Astrocyte (in vitro differentiated cells and primary cell): ENCODE measurements at regions not wholly inside any gene's neighbourhood (a gene's known extent, or its start where the extent isn't known, plus 50 kb on each side); places are given as distances from the start of the nearest gene placed in this dataset.
A peak's percentile ranks its signal among the peaks of the same experiment; 100 is the strongest.

Source experiments
- DNase-seq: peaks from one replicate; pipeline ENCODE4 v3.0.0-alpha.2; 2010; ENCODE audit warnings: low read depth
- FAIRE-seq: peaks from 2 replicates; lab custom pipeline; 2011; peaks lifted over from hg19 to GRCh38; lab: Jason Lieb, UNC
- H2AFZ ChIP-seq: 2 replicates; pipeline ENCODE4 v1.6.0; 2012; ENCODE audit warnings: low read depth, low read length, inconsistent platforms
- H3K27ac ChIP-seq: 2 replicates; pipeline ENCODE4 v1.5.1; 2011; ENCODE audit warnings: low read depth, low read length, inconsistent platforms
- H3K27me3 ChIP-seq: 2 replicates; pipeline ENCODE4 v1.6.0; 2011; ENCODE audit warnings: low read length, inconsistent platforms; ENCODE audit not compliant: insufficient read depth
- H3K36me3 ChIP-seq: 2 replicates; pipeline ENCODE4 v1.5.1; 2011; ENCODE audit warnings: low read length, inconsistent platforms; ENCODE audit not compliant: insufficient read depth
- H3K4me1 ChIP-seq: 2 replicates; pipeline ENCODE4 v1.5.1; 2011; ENCODE audit warnings: low read length, inconsistent platforms; ENCODE audit not compliant: insufficient read depth
- H3K4me2 ChIP-seq: 2 replicates; pipeline ENCODE4 v1.6.0; 2012; ENCODE audit warnings: low read length, inconsistent platforms
- H3K4me3 ChIP-seq: 2 replicates; pipeline ENCODE4 v1.5.1; 2011; ENCODE audit warnings: low read depth, mild to moderate bottlenecking, low read length, inconsistent platforms; ENCODE audit not compliant: insufficient read depth
- H3K79me2 ChIP-seq: 2 replicates; pipeline ENCODE4 v1.6.0; 2012; ENCODE audit warnings: mild to moderate bottlenecking, low read length, inconsistent platforms; ENCODE audit not compliant: insufficient read depth
- H3K9ac ChIP-seq: 2 replicates; pipeline ENCODE4 v1.6.0; 2012; ENCODE audit warnings: mild to moderate bottlenecking, low read length, inconsistent platforms
- H3K9me3 ChIP-seq: 2 replicates; pipeline ENCODE4 v1.5.1; 2012; ENCODE audit warnings: low read depth, mild to moderate bottlenecking, low read length, inconsistent platforms; ENCODE audit not compliant: insufficient read depth
- H4K20me1 ChIP-seq: 2 replicates; pipeline ENCODE4 v1.6.0; 2012; ENCODE audit warnings: low read length, inconsistent platforms; ENCODE audit not compliant: insufficient read depth
- H3K27ac Mint-ChIP-seq: one replicate; pipeline ENCODE4 v1.8.0; 2021; ENCODE audit warnings: mild to moderate bottlenecking, mixed read lengths; ENCODE audit not compliant: unreplicated experiment
- H3K27me3 Mint-ChIP-seq: one replicate; pipeline ENCODE4 v1.8.0; 2021; ENCODE audit warnings: low read depth, mixed read lengths; ENCODE audit not compliant: unreplicated experiment
- H3K36me3 Mint-ChIP-seq: one replicate; pipeline ENCODE4 v1.8.0; 2021; ENCODE audit warnings: low read depth, mixed read lengths; ENCODE audit not compliant: unreplicated experiment
- H3K4me1 Mint-ChIP-seq: one replicate; pipeline ENCODE4 v1.8.0; 2021; ENCODE audit warnings: low read depth, mixed read lengths; ENCODE audit not compliant: unreplicated experiment
- H3K4me3 Mint-ChIP-seq: one replicate; pipeline ENCODE4 v1.8.0; 2021; ENCODE audit warnings: mild to moderate bottlenecking, moderate library complexity, mixed read lengths; ENCODE audit not compliant: unreplicated experiment
- H3K9me3 Mint-ChIP-seq: one replicate; pipeline ENCODE4 v1.8.0; 2021; ENCODE audit warnings: mild to moderate bottlenecking, mixed read lengths; ENCODE audit not compliant: unreplicated experiment
- EZH2 ChIP-seq: IDR thresholded peaks from 2 replicates; pipeline ENCODE4 v1.6.1; 2012; ENCODE audit warnings: mild to moderate bottlenecking, low read length, inconsistent platforms; ENCODE audit not compliant: insufficient read depth
- TF ChIP-seq, protein P1 (sequence below): IDR thresholded peaks from 2 replicates; pipeline ENCODE4 v1.5.1; 2011; ENCODE audit warnings: low read depth, mild to moderate bottlenecking, inconsistent platforms, low read length, moderate library complexity; ENCODE audit not compliant: insufficient read depth

- no peak overlapping the region for H3K27ac Mint-ChIP-seq
- H3K27me3 Mint-ChIP-seq = peaks cover 70% of the 10 kb centered on the region
- DNase-seq (no peak), FAIRE-seq (no peak)
- H3K79me2 ChIP-seq = no peaks in the 10 kb centered on the region
- H3K4me3 ChIP-seq = no peak overlapping the region
- peaks cover 3% of the 10 kb centered on the region for H3K9me3 Mint-ChIP-seq
- H2AFZ ChIP-seq = no peak overlapping the region
- no peaks in the 10 kb centered on the region for H3K9me3 ChIP-seq
- H3K27ac ChIP-seq = no peak overlapping the region
- H3K4me1 ChIP-seq = no peaks in the 10 kb centered on the region
- H3K27me3 ChIP-seq = peaks cover 46% of the 10 kb centered on the region
- no peaks in the 10 kb centered on the region for H3K36me3 ChIP-seq
- TF ChIP-seq, protein P1, sequence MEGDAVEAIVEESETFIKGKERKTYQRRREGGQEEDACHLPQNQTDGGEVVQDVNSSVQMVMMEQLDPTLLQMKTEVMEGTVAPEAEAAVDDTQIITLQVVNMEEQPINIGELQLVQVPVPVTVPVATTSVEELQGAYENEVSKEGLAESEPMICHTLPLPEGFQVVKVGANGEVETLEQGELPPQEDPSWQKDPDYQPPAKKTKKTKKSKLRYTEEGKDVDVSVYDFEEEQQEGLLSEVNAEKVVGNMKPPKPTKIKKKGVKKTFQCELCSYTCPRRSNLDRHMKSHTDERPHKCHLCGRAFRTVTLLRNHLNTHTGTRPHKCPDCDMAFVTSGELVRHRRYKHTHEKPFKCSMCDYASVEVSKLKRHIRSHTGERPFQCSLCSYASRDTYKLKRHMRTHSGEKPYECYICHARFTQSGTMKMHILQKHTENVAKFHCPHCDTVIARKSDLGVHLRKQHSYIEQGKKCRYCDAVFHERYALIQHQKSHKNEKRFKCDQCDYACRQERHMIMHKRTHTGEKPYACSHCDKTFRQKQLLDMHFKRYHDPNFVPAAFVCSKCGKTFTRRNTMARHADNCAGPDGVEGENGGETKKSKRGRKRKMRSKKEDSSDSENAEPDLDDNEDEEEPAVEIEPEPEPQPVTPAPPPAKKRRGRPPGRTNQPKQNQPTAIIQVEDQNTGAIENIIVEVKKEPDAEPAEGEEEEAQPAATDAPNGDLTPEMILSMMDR = no peak
- TF ChIP-seq EZH2 = no peak
- H3K4me2 ChIP-seq = no peak overlapping the region
- no peak overlapping the region for H3K4me3 Mint-ChIP-seq
- no peaks in the 10 kb centered on the region for H3K36me3 Mint-ChIP-seq
- H4K20me1 ChIP-seq = no peaks in the 10 kb centered on the region
- H3K9ac ChIP-seq = no peak overlapping the region
- H3K4me1 Mint-ChIP-seq = no peaks in the 10 kb centered on the region
Measured at GRCh38 chr10:100677290-100677945, 68.0 kb upstream of the PAX2 start.

GRCh38 chr10:100679327-100679726 is 66.1 kb upstream of the PAX2 start:
- peaks cover 69% of the 10 kb centered on the region for H3K27me3 Mint-ChIP-seq
- FAIRE-seq = no peak

DNA sequence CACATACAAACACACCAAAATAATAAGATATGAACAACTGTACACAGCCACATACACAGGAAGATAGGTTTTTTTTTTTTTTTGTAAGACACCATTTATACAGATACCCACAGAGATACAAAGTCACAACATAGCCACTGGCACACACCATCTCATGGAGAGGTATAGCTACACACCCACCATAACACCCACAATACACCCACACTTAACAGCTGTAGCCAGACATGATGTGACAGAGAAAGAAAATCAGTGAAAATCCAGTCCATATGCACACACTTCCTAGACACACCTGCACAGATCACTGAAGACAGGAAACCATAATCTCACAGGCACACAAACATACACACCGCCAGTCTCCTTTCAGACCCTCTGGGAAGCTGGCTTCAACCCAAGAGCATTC is 62.4 kb upstream of the PAX2 start:
- no peak overlapping the region for H3K27ac ChIP-seq
- Mint-ChIP-seq H3K27ac (no peak overlapping the region), H3K4me3 (no peak overlapping the region), H3K4me1 (no peaks in the 10 kb centered on the region), H3K36me3 (no peaks in the 10 kb centered on the region), H3K9me3 (peaks cover 3% of the 10 kb centered on the region), H3K27me3 (peaks cover 87% of the 10 kb centered on the region)
- TF ChIP-seq, protein P1 = no peak
- TF ChIP-seq EZH2 = peak; percentile 39
- H2AFZ ChIP-seq = no peak overlapping the region
- H3K79me2 ChIP-seq = no peaks in the 10 kb centered on the region
- no peaks in the 10 kb centered on the region for H3K4me1 ChIP-seq
- no peak overlapping the region for H3K4me3 ChIP-seq
- FAIRE-seq = no peak
- DNase-seq = no peak
- H3K4me2 ChIP-seq = no peak overlapping the region
- no peak overlapping the region for H3K9ac ChIP-seq
- H3K9me3 ChIP-seq = no peaks in the 10 kb centered on the region
- H4K20me1 ChIP-seq = no peaks in the 10 kb centered on the region
- H3K27me3 ChIP-seq = peaks cover 71% of the 10 kb centered on the region
- H3K36me3 ChIP-seq = no peaks in the 10 kb centered on the region

More at GRCh38 chr10:100679327-100679726, 66.1 kb upstream of the PAX2 start:
- H3K27me3 ChIP-seq = peaks cover 47% of the 10 kb centered on the region
- H3K27ac ChIP-seq = no peak overlapping the region
- H3K9me3 ChIP-seq = no peaks in the 10 kb centered on the region
- H3K4me2 ChIP-seq = no peak overlapping the region
- no peaks in the 10 kb centered on the region for H3K79me2 ChIP-seq
- no peak overlapping the region for H3K27ac Mint-ChIP-seq
- H3K4me3 ChIP-seq = no peak overlapping the region
- no peaks in the 10 kb centered on the region for H4K20me1 ChIP-seq
- no peaks in the 10 kb centered on the region for H3K36me3 ChIP-seq
- H3K36me3 Mint-ChIP-seq = no peaks in the 10 kb centered on the region
- peaks cover 3% of the 10 kb centered on the region for H3K9me3 Mint-ChIP-seq
- H2AFZ ChIP-seq = no peak overlapping the region
- H3K4me1 Mint-ChIP-seq = no peaks in the 10 kb centered on the region
- TF ChIP-seq EZH2 = no peak
- TF ChIP-seq, protein P1 = no peak
- H3K4me3 Mint-ChIP-seq = no peak overlapping the region
- no peak overlapping the region for H3K9ac ChIP-seq
- no peak for DNase-seq
- H3K4me1 ChIP-seq = no peaks in the 10 kb centered on the region
